ENCODE measurements at regions not wholly inside any gene's neighbourhood (a gene's known extent, or its start where the extent isn't known, plus 50 kb on each side); places are given as distances from the start of the nearest gene placed in this dataset.

GRCh38 chr10:60494774-60495173, 105.1 kb upstream of the ANK3 start (continued):
- no peak for TF ChIP-seq PKNOX1 (IDR thresholded peaks at IDR 0.05)
- TF ChIP-seq HOXB6 (CRISPR knock-in tag; IDR thresholded peaks at IDR 0.05; ENCODE audit: borderline replicate concordance) = no peak
- no peak for TF ChIP-seq ZNF561 (CRISPR knock-in tag; conservative IDR thresholded peaks at IDR 0.05)
- TF ChIP-seq TEAD1 (CRISPR knock-in tag; IDR thresholded peaks at IDR 0.05) = no peak
- no peak for TF ChIP-seq SMARCC2 (IDR thresholded peaks at IDR 0.05; ENCODE audit: low read depth)
- no peak for TF ChIP-seq ARID1B (IDR thresholded peaks at IDR 0.05)
- TF ChIP-seq ZNF740 (CRISPR knock-in tag; IDR thresholded peaks at IDR 0.05) = no peak
- TF ChIP-seq ZNF740 (tag; IDR thresholded peaks at IDR 0.05) = no peak
- TF ChIP-seq CGGBP1 (CRISPR knock-in tag; IDR thresholded peaks at IDR 0.05) = no peak

- TF ChIP-seq MAFG (tag; conservative IDR thresholded peaks at IDR 0.05) (0 out of 2 replicates have a peak, but pooled peaks have one; percentile 10), EP300 (IDR thresholded peaks at IDR 0.05; ENCODE audit: low read length) (no peak), ZNF316 (IDR thresholded peaks at IDR 0.05) (peak; percentile 25; the same call in 1 of the 2 replicates), E2F4 (CRISPR knock-in tag; IDR thresholded peaks at IDR 0.05; ENCODE audit: low read depth) (no peak)
- ChIA-PET CTCF (ENCODE audit: low intra/inter-chr PET ratio) (no interaction called here), POLR2A (no interaction called here)
- no peaks in the 10 kb centered on the region for H4K20me1 ChIP-seq (replicated peaks; ENCODE audit: control insufficient read depth, insufficient read depth, low read length)
- no peak overlapping the region for H3K9ac ChIP-seq (ENCODE audit: insufficient read depth in 1 of 2, low read depth in 2 of 2, low read length in 2 of 2)
- no peak overlapping the region for H3K27ac ChIP-seq (ENCODE audit: extremely low read depth, low read depth, low read length)
- FAIRE-seq (no peak), ATAC-seq (no peak), DNase-seq (ENCODE audit: extremely low read depth in 1 of 4, low spot score in 3 of 4) (no peak)
- no peaks in the 10 kb centered on the region for H3K36me3 ChIP-seq (ENCODE audit: control insufficient read depth, insufficient read depth, low read length)
- no peak overlapping the region for H3K4me2 ChIP-seq (ENCODE audit: insufficient read depth, low read length)
- H3K79me2 ChIP-seq (ENCODE audit: control insufficient read depth, insufficient read depth, low read length) = no peaks in the 10 kb centered on the region
- H3K4me1 ChIP-seq (replicated peaks in 1 of 2; ENCODE audit: control insufficient read depth in 2 of 2, insufficient read depth in 2 of 2, low read length in 2 of 2) = no peaks in the 10 kb centered on the region
- intact Hi-C loops (cut with micrococcal nuclease) (no loop called here), in situ Hi-C loops (cut with MboI) (no loop called here)
- H2AFZ ChIP-seq (ENCODE audit: low read depth, low read length) = no peak overlapping the region
- H3K9me3 ChIP-seq (replicated peaks; ENCODE audit: control insufficient read depth, insufficient read depth, low read depth, low read length) = no peaks in the 10 kb centered on the region
- H3K27me3 ChIP-seq (ENCODE audit: control insufficient read depth in 2 of 2, insufficient read depth in 2 of 2, low read length in 2 of 2) = no peaks in the 10 kb centered on the region; a peak in 1 of 5 replicates
- WGBS (ENCODE audit: insufficient coverage, low coverage, missing lambda C conversion rate) = 0% methylated on average over 2 of the region's 2 CpGs
- no peaks in the 10 kb centered on the region for H3K9me1 ChIP-seq (ENCODE audit: control insufficient read depth, insufficient read depth, low read length)
- no TSS peak for BruUV-seq (replicated peaks)
- H3K4me3 ChIP-seq = no peak overlapping the region
Observed at GRCh38 chr10:60491162-60491561, 101.5 kb upstream of the ANK3 start.
